ENCODE measurements at regions not wholly inside any gene's neighbourhood (a gene's known extent, or its start where the extent isn't known, plus 50 kb on each side); places are given as distances from the start of the nearest gene placed in this dataset.

DNA sequence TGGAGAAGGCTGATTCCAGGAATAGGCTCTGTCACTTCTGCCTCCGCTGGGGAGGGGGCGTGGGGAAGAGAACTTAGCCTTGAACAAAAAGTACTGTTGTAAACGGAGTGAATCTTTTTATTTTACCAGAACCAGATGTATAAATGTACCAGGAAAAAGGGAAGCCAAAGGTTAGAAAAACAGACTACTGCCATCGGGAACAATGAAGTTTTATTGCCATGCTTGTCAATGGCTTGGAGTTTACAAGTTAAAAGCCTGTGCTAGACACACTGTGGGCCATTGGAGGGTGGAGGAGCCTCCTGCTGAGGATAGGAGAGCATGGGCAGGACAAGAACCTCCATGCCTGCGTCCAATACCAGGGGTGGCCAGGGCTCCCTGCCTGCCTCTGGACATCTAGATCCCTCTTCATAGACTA is 161.7 kb upstream of the LYZL2 start:
- TF ChIP-seq, protein P1, sequence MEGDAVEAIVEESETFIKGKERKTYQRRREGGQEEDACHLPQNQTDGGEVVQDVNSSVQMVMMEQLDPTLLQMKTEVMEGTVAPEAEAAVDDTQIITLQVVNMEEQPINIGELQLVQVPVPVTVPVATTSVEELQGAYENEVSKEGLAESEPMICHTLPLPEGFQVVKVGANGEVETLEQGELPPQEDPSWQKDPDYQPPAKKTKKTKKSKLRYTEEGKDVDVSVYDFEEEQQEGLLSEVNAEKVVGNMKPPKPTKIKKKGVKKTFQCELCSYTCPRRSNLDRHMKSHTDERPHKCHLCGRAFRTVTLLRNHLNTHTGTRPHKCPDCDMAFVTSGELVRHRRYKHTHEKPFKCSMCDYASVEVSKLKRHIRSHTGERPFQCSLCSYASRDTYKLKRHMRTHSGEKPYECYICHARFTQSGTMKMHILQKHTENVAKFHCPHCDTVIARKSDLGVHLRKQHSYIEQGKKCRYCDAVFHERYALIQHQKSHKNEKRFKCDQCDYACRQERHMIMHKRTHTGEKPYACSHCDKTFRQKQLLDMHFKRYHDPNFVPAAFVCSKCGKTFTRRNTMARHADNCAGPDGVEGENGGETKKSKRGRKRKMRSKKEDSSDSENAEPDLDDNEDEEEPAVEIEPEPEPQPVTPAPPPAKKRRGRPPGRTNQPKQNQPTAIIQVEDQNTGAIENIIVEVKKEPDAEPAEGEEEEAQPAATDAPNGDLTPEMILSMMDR (conservative IDR thresholded peaks at IDR 0.05 in 1 of 2, IDR thresholded peaks at IDR 0.05 in 1 of 2; ENCODE audit: low read depth in 1 of 2, low read length in 2 of 2), result no peak
- TF ChIP-seq EZH2 (IDR thresholded peaks at IDR 0.05; ENCODE audit: low read length, missing control alignments), result no peak
